Cardiac fibroblast (primary cell): ENCODE measurements at regions not wholly inside any gene's neighbourhood (a gene's known extent, or its start where the extent isn't known, plus 50 kb on each side); places are given as distances from the start of the nearest gene placed in this dataset.

Source experiments
- DNase-seq, 2 donors: peaks; one replicate each; pipeline versions ENCODE4 v3.0.0 to v3.0.0-alpha.2; 2010; ENCODE audit warnings: low read depth in 2 of 2
- H3K4me3 ChIP-seq, 2 donors: replicated peaks in 1 of 2; 1 replicate in 1 of 2; 2 replicates in 1 of 2; pipeline ENCODE4 v1.5.1; 2011; ENCODE audit warnings: low read depth in 2 of 2, low read length in 2 of 2, mild to moderate bottlenecking in 2 of 2, moderate library complexity in 1 of 2
- TF ChIP-seq, protein P1 (sequence below): IDR thresholded peaks from one replicate; pipeline ENCODE4 v1.5.1; 2011; ENCODE audit warnings: low read depth, mild to moderate bottlenecking, low read length, inconsistent platforms

DNA sequence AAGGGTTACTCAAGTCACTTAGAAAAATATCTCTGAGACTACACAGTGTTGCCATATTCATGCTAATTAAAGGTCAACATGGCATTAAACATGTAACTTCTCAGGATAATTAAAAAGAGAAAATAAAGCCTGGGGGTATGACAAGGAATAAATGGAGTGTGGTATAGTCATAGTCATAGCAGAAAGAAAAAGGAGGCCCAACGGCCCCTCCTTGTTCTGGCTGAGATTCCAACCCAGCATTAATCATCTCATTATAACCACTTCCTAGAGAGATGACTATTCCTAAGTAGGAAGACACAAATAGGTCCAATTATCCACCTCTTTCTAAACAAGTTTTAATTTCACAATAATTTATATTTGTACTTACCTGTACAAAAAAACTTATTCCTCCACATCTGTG, 778.4 kb upstream of the AADAT start:
- DNase-seq, result no peak
- TF ChIP-seq, protein P1, sequence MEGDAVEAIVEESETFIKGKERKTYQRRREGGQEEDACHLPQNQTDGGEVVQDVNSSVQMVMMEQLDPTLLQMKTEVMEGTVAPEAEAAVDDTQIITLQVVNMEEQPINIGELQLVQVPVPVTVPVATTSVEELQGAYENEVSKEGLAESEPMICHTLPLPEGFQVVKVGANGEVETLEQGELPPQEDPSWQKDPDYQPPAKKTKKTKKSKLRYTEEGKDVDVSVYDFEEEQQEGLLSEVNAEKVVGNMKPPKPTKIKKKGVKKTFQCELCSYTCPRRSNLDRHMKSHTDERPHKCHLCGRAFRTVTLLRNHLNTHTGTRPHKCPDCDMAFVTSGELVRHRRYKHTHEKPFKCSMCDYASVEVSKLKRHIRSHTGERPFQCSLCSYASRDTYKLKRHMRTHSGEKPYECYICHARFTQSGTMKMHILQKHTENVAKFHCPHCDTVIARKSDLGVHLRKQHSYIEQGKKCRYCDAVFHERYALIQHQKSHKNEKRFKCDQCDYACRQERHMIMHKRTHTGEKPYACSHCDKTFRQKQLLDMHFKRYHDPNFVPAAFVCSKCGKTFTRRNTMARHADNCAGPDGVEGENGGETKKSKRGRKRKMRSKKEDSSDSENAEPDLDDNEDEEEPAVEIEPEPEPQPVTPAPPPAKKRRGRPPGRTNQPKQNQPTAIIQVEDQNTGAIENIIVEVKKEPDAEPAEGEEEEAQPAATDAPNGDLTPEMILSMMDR, result no peak
- no peak overlapping the region for H3K4me3 ChIP-seq

DNA sequence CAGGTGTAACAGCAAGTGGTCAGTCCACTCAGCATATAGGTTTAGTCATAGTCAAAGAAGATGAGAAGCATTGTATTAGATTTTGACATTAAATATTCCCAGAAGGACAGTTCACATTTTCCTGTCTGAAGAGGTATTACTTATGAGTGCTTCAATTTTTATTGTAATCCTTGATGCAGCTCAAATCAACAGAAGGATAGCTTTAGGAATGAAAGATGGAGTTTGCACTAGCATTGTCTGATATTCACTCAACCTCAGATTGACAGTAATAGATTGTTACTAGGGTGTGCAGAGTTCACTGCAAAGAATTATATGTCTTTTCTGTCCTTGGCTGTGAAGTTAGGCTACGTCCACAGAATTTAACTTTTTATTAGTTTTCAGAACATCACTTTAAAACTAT, 764.3 kb upstream of the AADAT start:
- TF ChIP-seq, protein P1, result no peak
- DNase-seq, result no peak
- H3K4me3 ChIP-seq, result no peak overlapping the region

DNA sequence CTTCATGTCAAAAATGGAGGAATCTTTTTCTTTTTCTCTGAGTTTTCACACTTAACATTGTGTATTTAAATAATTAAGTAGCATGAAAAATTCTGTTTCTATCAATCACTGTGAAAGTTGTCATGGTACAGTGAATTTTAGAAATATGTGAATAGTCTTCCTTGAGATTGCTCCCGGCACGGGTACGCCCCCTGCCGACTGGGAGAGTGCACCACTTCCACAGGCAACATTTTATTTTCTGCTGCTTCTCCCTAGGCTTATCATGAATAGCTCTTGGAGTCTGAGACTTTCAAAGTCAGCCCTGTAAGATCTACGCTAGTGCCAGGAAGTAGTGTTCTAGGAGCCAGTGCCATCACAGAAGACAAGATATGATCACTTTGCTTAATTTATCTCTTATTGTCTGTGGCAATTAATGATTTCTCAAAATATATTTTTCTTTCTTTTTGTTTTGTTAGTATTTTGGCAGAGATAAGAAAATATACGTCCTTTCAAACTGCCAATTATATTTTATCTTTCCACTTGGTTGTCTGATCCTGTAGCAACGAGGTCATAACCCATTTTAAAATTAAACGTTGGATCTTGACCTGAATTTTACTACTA, 763.8 kb upstream of the AADAT start:
- DNase-seq, result peak; percentile 7 to 27
- no peak overlapping the region for H3K4me3 ChIP-seq
- TF ChIP-seq, protein P1, result peak; percentile 53

DNA sequence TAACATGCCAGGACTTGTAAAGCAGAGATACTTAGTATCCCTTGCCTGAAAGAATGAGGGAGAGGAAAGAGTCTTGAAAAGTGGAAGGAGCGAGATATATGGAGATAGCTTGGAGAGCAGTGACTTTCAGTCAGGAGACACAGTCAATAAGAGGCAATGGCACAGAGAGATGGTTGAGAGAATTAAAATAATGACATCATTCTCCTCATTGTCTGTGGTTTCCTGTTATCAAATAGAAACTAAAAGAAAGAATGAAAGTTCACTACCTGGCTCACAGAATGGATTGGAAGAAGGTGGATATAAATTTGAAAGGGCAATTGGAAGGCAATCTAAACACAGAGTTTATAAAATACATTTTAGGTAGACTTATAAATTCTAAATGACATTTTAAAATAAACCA, 760.2 kb upstream of the AADAT start:
- no peak overlapping the region for H3K4me3 ChIP-seq
- no peak for DNase-seq
- TF ChIP-seq, protein P1, result no peak

DNA sequence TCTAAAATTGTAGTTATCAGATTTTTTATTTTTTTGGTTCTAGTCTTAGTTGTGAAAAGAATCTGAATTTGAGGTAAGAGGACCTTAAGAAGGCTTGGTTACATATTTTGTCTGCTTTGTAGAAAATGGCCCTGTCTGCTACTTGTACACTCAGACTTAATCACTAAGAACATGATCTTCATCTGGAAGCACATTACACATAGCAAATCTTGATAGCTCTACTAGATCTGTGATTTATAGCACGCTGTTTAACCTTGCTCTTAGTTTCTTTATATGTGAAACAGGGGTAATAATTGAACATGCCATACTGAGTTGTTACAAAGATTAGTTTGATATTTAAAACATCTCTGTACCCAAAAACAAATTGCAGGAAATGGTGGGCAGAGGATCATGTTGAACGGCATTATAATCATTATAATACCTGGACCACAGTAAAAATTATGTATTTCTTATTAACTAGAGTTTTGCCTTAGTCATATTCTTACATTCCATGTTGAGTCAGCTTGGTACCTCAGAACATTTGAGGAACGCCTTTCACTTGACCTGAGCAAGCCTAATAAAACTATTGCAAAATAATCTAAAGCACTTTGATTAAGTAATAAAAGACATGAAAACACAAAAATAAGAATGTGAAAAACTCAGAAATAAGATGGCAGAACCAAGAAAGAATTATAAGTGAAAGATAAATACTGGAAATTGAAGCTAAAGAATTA, 738.0 kb upstream of the AADAT start:
- H3K4me3 ChIP-seq, result no peak overlapping the region
- no peak for DNase-seq
- TF ChIP-seq, protein P1, result no peak

DNA sequence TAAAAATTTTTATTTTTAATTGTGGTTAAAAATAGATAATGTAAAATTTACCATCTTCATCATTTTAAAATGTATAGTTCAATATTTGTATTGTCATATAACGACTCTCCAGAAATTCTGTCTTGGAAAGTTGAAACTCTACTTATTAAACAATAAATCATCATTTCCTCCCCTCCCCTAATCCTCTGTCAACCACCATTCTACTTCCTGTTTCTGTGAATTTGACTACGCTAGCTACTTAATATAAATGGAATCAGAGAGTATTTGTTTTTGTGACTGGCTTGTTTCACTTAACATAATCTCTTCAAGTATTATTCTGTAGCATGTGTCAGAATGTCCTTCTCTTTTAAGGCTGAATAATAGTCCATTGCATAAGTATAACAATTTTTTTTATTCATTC, 729.0 kb upstream of the AADAT start:
- no peak overlapping the region for H3K4me3 ChIP-seq
- TF ChIP-seq, protein P1, result no peak
- no peak for DNase-seq
